ENCODE measurements at regions not wholly inside any gene's neighbourhood (a gene's known extent, or its start where the extent isn't known, plus 50 kb on each side); places are given as distances from the start of the nearest gene placed in this dataset.

DNA sequence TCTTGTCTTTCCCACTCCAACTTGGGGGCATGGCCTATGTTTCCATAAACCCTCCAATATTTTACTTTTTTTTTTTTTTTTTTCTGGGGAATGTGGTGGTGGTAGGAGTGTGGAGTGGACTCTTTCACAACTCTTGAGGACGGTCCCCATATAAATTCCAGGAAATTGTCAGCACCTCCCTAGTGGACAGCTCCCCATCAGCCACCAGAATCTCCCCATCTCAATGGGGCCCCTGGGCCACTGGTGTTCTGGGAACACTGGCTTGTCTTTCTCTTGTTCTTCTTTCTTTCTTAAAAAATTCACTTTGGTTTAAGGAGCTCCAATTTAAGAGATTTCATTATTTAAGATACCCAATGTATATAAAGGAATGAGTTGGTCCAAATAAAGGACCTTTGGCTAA, 74.1 kb downstream of the ADM start:
- Histone ChIP-seq H3K9ac (replicated peaks in 1 of 4; ENCODE audit: extremely low read depth in 1 of 4, low read depth in 3 of 4, low read length in 3 of 4) (no peak overlapping the region), H3K23me2 (ENCODE audit: low read depth, low read length) (no peaks in the 10 kb centered on the region), H3K18ac (ENCODE audit: extremely low read depth, low read length) (no peak overlapping the region), H2BK12ac (ENCODE audit: low read depth, low read length) (no peak overlapping the region), H3K4me1 (replicated peaks in 1 of 4; ENCODE audit: control insufficient read depth in 3 of 4, insufficient read depth in 4 of 4, low read length in 3 of 4) (no peaks in the 10 kb centered on the region), H4K91ac (replicated peaks; ENCODE audit: insufficient read length, low read length) (no peak overlapping the region), H4K5ac (ENCODE audit: insufficient read length, low read depth, low read length) (no peak overlapping the region), H3K36me3 (ENCODE audit: control insufficient read depth in 2 of 4, insufficient read depth in 4 of 4, low read length in 3 of 4) (no peaks in the 10 kb centered on the region), H2BK5ac (ENCODE audit: low read depth, low read length) (no peak overlapping the region), H2BK20ac (ENCODE audit: low read length) (no peak overlapping the region), H4K20me1 (replicated peaks in 1 of 2; ENCODE audit: control insufficient read depth in 1 of 2, insufficient read depth in 2 of 2, low read length in 2 of 2) (no peaks in the 10 kb centered on the region), H3K4me3 (ENCODE audit: extremely low read depth in 1 of 4, insufficient read depth in 2 of 4, low read depth in 3 of 4, low read length in 4 of 4) (no peak overlapping the region), H3K56ac (replicated peaks; ENCODE audit: insufficient read length, low read depth, low read length) (no peak overlapping the region), H3K4me2 (ENCODE audit: insufficient read depth in 1 of 2, low read depth in 2 of 2, low read length in 2 of 2) (no peak overlapping the region), H3K27ac (ENCODE audit: low read depth, low read length) (no peak overlapping the region), H3K9me3 (ENCODE audit: insufficient read depth in 2 of 2, low read depth in 1 of 2, low read length in 1 of 2) (no peaks in the 10 kb centered on the region), H2BK15ac (ENCODE audit: low read length) (no peak overlapping the region), H3K14ac (ENCODE audit: insufficient read length) (no peak overlapping the region), H3K4ac (replicated peaks; ENCODE audit: insufficient read length, low read depth, low read length) (no peak overlapping the region), H2AFZ (ENCODE audit: low read length) (no peak overlapping the region), H2AK5ac (ENCODE audit: low read depth, low read length) (no peak overlapping the region), H2BK120ac (replicated peaks; ENCODE audit: low read depth, low read length) (no peak overlapping the region), H4K8ac (ENCODE audit: extremely low read depth, insufficient read depth, low read length) (no peak overlapping the region), H3K79me1 (ENCODE audit: low read depth, low read length) (no peaks in the 10 kb centered on the region), H3K27me3 (replicated peaks in 1 of 4; ENCODE audit: control insufficient read depth in 3 of 4, extremely low read depth in 1 of 4, insufficient read depth in 3 of 4, low read length in 3 of 4) (no peaks in the 10 kb centered on the region), H3K23ac (ENCODE audit: insufficient read length) (no peak overlapping the region), H3K79me2 (ENCODE audit: control insufficient read depth in 1 of 2, insufficient read depth in 2 of 2, low read length in 2 of 2) (no peaks in the 10 kb centered on the region)
- FAIRE-seq (no peak), DNase-seq (ENCODE audit: low read depth in 1 of 2, low spot score in 2 of 2) (peak in 1 of 2 experiments; percentile 57)
- WGBS, 2 experiments (ENCODE audit: extremely low coverage in 1 of 2, insufficient coverage in 1 of 2, insufficient read length in 1 of 2, insufficient replicate concordance in 2 of 2, low coverage in 1 of 2, low lambda C conversion rate in 2 of 2, missing lambda C conversion rate in 1 of 2) = 83% methylated on average over 1 of the region's 1 CpG; no CpG with 5 or more reads in 1 of the 2 experiments
- 0 out of 2 replicates have a peak, but pooled peaks have one; percentile 28 for TF ChIP-seq TEAD4 (IDR thresholded peaks at IDR 0.05; ENCODE audit: low read depth, low read length)
- no peak for TF ChIP-seq ASH2L (IDR thresholded peaks at IDR 0.05; ENCODE audit: low read length)
- no peak for TF ChIP-seq JUN (IDR thresholded peaks at IDR 0.05; ENCODE audit: low read depth, low read length)
- CTCF ChIA-PET (ENCODE audit: partially characterized antibody) = interaction anchor here (0.6 to 4.6 kb wide), 3 partner anchors 12 to 162 kb away, joined by 3 to 30 read pairs (median 3); partner anchors contain the start of gene RNF141
- POLR2A ChIA-PET (ENCODE audit: partially characterized antibody) = interaction anchor here (0.6 to 1.1 kb wide), 3 partner anchors 27 to 696 kb away, joined by 3 to 4 read pairs (median 3); no protein-coding TSS in a partner anchor
